ENCODE measurements at regions not wholly inside any gene's neighbourhood (a gene's known extent, or its start where the extent isn't known, plus 50 kb on each side); places are given as distances from the start of the nearest gene placed in this dataset.

DNA sequence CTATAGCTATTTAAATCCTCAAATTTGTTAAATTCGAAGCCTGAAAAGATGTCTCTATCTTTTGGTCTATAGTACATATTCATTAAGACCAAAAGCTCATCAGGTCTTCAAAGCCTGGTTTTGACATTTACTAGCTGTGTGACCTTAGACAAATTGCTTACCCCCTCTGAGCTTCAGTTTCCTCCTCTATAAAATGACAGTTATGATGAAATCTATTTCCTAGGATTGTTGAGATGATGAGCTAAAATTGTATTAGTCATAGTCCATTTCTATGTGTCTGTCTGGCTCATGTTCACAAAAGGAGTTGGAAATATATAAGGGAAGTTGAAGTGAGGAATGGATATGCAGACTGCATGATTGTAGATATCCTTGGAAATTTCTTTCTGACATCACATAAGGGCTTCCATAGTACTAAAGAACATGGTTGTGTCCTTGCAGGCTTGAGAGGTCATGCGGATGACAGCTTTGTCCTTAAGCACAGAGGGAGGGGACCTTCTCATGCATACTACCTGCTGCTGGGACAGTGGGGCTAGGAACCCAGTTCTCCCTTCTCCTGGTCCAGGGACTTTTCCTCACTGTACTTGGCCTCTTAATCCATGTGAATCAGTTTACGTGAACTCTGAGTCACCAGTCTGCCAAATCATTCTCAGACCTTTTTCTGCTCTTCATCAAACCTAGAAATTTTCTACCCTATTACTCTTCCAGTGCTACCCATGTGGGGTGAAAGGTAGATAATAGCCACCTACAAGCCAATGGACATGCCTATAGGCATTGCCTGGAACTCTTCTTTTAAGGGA is 487.5 kb upstream of the SALL1 start:
- intact Hi-C loops (cut with DNase I): no loop called here
- ATAC-seq (ENCODE audit: poor library complexity): no peak
- no peak for DNase-seq

DNA sequence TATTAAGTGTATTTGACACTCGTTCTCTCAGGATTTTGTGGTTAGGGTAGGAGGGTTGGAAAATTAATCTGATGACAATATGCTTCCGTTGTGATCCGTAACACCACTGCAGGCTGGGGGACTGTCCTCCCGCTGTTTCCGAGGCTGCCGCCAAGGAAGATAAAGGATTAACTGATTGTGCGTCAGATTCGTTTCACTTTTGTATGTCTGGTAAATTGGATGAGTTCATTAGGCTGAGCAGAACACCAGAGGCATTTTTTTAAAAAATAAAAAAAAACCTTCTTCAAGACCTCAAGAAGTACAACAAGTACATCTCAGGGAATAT is 486.7 kb upstream of the SALL1 start:
- ATAC-seq (ENCODE audit: poor library complexity): no peak
- no peak for DNase-seq
- intact Hi-C loops (cut with DNase I): no loop called here

DNA sequence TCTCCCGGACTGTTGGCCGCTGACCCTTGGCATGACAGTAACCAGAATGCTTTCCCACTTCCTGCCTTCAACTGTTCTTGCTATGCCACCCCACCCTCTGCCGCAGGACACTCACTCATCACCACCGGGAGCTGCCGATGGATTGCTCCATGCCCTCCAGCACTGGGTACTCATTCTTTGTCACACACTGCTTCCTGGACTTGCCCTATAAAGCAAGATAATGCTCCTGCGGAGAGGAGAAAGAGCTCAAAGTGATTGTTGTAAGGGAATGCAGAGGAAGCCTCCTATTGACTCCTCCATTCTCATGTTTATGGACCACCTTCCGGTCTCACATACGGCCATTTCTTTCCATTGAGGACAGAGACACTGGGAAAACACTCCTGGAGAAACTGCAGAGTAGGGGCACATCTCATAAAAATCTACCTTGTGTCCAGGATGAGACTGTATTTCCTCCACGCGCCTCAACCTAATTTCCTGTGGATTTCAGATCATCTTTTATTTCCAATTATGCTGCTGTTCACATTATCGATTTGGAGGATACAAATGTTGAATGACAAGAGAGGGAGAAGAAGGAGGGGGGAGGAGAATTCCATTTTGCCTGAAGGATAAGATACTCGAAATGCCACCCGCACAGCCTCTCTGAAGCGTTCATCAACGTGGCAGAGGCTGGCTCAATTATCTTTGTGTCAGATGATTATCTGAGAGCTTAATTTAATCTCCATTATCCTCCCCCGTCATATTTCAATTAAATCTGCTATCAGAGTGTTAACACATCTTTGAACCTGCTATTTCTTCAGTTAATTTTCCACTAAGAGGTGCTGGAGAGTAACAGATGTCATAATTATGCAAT is 486.1 kb upstream of the SALL1 start:
- ATAC-seq (ENCODE audit: poor library complexity) (no peak), DNase-seq (no peak)
- intact Hi-C loops (cut with DNase I): no loop called here

DNA sequence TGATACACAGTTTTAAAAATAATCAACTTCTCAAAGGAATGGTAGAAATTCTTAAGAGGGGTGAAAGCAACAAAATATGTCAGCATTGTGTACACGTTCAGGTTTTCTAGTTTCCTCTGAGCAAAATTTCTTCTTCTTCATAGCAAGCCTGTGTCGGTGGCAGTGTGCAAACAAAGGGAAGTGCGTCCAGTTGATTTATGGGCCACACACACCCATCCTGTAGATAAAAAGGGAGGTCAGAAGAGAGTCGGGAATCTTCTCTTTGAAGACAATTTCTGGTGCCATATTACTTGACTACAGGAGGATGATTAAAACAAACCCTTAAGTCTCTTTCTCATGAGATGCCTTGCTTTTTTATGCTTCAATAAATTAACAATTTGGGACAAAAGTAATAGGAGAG is 484.1 kb upstream of the SALL1 start:
- intact Hi-C loops (cut with DNase I): no loop called here
- ATAC-seq (ENCODE audit: poor library complexity): no peak

DNA sequence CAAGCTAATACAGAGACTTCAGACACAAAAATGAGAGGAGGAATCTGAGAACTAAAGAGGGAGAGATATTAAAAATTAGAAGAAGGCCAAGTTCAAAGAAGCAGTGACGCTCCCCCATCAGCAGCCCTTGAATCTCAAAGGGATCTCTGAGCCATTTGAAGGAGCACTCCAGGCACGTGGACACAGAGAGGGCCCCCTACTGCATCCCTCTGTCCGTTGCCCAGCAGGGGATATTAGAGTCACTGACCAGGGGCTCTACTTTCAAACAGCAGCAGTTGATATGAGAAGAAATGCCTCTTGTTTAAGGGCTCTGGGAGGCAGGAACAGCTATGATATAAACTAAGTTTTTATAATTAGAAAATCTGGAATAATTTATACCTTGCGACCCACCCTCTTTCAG is 479.0 kb upstream of the SALL1 start:
- intact Hi-C loops (cut with DNase I): no loop called here
- ATAC-seq (ENCODE audit: poor library complexity): no peak

More for the DNA sequence above, 484.1 kb upstream of the SALL1 start:
- DNase-seq: no peak

DNA sequence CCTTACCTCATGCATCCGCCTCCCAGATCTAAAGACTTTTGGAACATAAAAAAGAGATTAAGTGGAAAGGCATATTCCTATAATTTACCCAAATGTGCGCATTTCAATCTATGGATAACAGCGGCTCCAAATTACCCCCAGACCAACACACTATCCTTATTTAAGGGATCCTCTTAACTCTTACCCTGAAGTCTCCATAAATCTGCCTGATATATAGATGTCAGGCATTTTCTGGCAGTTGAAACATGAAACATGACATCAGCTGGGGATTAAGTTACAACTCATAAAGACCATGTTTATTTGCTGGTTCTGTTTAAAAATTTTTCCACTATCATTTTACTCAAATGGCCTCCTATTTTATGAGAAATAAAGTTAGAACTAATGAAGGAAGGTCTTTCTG is 478.5 kb upstream of the SALL1 start:
- intact Hi-C loops (cut with DNase I): no loop called here
- DNase-seq (no peak), ATAC-seq (ENCODE audit: poor library complexity) (no peak)

More for the DNA sequence above, 479.0 kb upstream of the SALL1 start:
- DNase-seq: no peak

DNA sequence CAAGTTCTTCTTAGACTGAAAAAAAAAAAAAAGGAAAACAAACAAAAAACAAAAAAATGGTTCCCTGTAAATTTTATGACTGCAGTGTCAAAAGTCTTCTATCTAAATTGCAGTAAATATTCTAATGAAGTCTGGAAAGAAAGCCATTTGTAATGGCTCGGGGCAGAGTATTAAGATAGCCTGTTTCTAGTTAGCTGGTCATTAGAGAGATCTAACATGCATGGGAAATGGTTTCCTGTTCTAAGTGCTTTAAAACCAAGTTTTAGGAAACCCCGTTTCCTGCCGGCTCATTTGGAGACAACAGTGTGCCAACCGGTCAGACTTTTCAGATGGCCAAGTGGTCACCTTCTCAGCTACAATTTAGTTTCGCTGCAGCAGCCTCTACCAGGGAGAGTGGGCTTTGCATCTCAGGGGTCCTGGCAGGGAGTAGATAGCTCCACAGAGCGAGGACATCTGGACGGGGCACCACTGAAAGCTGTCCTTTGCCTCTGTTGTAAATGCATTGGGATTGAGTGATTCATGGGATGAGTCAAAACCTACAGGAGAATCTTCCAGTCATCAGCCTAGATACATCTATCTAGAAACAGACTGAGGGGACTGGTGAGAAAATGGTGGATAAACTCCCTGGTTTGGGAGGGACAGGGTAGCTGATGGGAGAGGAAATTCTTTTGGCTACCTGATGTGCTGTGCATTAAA is 473.2 kb upstream of the SALL1 start:
- intact Hi-C loops (cut with DNase I): no loop called here
- ATAC-seq (ENCODE audit: poor library complexity) (no peak), DNase-seq (no peak)

DNA sequence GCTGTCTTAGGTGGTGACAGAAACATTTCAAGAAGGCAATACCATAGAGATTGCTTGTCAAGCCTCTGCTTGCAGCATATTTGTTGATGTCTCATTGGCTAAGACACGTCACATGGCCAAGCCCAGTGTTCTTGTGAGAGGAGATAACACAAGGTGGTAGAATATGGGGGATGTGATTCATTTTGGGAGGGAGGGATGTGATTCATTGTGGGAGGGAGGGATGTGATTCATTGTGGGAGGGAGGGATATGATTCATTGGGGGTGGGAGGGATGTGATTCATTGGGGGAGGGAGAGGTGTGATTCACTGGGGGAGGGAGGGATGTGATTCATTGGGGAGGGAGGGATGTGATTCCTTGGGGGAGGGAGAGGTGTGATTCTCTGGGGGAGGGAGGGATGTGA is 470.5 kb upstream of the SALL1 start:
- DNase-seq: no peak
- no peak for ATAC-seq (ENCODE audit: poor library complexity)
- intact Hi-C loops (cut with DNase I): no loop called here

DNA sequence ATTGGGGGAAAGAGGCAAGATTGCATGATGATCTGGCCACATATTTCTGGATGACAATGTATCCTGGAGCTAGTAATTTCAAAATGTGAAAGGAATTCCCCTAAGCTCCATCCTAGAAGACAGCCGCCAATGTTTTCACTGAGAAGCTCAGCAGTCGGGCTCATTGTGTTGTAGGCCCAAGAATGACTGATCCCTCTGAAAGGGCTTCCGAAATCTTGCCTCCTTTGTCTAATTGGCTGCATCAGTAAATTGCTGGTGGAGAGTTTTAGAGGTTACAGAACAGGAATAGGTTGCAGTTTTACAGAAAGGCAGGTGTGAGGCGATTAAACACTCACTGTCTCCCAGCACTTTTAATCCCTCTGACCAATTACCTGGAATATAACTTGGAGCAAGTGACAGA is 464.1 kb upstream of the SALL1 start:
- DNase-seq (no peak), ATAC-seq (ENCODE audit: poor library complexity) (no peak)
- intact Hi-C loops (cut with DNase I): no loop called here

DNA sequence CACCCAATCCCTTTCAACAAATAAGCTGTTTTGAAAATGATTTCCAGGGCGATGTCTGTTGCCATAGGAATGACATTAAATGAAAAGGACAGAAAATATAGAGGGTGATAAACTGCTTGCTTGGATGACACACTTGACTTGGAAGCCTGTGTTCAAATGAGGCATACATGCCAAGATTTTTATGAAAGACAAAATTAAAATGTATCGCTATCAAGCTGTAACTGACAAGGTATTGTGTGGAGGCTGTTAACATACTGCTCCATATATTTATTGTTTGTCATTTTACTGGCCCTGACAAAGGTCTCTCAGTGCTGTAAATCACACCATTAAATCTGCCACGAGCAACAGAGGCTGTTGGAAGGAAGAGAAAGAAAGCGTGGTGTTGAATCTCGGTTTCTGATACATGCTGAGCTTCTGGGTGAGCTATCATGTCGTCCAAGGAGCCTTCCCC is 456.2 kb upstream of the SALL1 start:
- intact Hi-C loops (cut with DNase I): no loop called here
- no peak for ATAC-seq (ENCODE audit: poor library complexity)
- no peak for DNase-seq

DNA sequence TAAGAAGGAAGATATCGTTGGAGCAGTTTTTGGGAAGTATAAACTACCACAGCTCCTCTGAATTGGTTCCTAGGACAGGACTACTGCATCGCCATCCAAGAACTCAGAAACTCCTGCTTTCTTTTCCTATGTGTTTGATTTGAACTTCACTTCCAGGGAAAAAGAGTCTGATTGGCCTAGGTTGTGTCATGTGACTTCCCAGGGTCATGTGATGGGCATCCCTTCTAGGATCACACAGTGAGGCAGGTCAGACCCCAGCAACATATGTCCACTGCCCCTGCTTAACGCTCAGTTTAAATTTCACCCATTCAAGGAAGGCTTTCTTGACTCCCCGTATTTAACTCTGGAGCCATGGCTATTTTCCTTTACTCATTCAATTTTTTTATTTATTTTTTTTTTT is 445.2 kb upstream of the SALL1 start:
- no peak for ATAC-seq (ENCODE audit: poor library complexity)
- intact Hi-C loops (cut with DNase I): no loop called here

DNA sequence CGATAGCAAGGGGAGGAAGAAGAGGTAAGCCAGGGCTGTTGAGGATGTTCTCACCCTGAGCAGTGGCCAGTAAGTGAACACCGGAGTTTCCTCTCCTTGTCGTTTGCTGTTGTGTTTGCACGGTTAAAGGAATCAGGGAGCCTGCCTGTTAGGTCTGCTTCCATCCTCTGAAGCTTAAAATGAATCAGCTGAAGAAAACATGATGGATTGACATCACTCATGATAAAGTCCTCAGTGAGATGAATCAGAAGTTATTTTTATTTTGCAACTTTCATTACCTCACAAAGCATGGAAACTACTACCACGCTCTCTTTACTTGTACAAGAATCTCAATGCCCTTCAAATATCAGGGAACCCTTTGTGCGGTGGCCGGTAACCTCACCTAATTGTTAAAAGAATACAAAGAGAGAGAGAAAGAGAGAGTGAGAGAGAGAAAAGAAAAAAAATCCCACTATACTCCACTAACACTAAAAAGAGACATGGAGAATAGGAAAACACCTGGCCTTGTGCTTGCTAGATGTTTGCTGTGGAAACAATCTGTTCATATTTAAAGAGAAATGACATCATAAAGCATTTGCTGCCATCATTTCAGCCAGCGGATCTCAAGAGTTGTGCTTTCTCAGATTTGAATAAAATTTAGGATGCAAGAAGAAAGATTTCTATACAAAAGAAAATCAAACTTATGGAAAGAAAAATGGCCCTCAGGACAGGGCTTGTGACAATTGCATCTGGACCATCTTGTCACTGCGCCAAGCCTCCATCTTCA is 441.6 kb upstream of the SALL1 start:
- intact Hi-C loops (cut with DNase I): no loop called here
- no peak for ATAC-seq (ENCODE audit: poor library complexity)
- DNase-seq: no peak

More for the DNA sequence above, 445.2 kb upstream of the SALL1 start:
- DNase-seq: no peak

DNA sequence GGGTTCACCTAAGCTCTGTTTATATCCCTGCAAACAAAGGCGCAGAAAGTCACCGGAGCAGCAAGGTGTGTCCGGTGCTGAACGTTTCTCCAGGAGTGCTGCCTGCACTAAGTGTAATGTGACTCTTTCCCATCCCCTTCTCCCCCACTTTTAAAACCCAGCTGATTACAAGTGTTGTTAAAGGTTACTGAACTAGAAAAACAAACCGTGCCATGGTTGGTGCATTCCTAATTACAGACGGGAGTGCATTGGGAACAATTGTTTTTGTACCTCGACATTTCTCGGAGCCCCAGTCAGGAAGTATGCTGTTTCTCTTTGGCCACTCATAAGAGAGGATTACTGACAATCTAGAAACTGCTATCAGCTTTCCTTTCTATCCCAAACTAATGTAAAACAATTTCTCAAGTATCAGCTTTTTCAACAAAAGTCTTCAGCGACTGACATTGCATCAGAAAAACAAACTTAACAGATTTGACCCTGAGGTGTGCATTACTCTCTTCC is 441.0 kb upstream of the SALL1 start:
- intact Hi-C loops (cut with DNase I): no loop called here
- ATAC-seq (ENCODE audit: poor library complexity): no peak
- no peak for DNase-seq

DNA sequence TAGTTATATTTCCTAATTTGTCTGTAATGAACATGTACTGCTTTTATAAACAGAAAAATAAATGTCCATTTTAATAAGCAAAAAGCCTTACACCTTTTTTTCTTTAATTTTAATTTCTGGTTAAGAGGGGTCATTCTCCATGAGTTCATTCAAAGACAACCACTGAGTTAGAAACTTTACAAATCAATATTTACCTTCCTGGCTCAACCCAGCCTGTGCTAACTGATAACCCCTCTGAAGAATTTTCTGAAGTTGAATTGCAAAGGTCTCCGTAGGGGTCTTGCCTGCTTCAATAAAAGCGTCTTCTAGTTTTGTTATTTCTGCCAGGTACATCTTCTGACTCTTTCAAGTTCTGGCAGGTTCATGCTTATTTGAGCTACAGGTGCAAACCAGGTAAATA is 440.4 kb upstream of the SALL1 start:
- no peak for ATAC-seq (ENCODE audit: poor library complexity)
- DNase-seq: no peak
- intact Hi-C loops (cut with DNase I): no loop called here

DNA sequence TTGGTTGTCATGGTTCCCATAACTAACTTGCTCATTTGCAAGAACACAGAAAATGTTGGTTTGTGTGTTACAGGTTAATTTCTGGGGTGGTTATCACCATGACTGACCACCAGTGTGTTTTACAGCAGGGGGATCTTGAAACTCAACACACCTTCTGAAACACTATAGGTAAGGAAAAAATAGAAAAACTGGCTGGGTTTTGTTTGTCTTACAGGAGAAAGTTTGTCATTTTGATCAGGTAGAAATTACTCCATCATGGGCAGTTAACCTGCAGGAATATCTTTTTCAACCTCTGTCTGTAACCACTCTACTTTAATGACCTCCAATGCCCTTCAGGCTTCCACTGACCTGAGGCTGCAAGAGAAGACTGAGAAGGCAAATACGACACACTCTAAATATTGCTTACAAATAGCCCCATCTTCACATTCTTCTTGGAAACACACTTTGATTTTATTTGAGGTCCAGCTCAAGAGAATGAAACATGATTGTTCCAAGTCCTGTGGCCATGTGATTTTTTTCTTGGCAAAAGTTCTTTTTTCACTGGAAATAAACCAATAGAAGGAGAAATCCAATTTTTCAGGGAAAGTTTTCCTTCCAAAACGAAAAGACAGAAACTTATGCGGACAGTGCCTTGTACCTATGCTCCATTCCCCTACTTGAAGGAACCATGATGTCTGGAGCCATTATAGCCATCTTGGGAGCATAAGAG is 428.7 kb upstream of the SALL1 start:
- intact Hi-C loops (cut with DNase I): no loop called here
- ATAC-seq (ENCODE audit: poor library complexity) (no peak), DNase-seq (no peak)

DNA sequence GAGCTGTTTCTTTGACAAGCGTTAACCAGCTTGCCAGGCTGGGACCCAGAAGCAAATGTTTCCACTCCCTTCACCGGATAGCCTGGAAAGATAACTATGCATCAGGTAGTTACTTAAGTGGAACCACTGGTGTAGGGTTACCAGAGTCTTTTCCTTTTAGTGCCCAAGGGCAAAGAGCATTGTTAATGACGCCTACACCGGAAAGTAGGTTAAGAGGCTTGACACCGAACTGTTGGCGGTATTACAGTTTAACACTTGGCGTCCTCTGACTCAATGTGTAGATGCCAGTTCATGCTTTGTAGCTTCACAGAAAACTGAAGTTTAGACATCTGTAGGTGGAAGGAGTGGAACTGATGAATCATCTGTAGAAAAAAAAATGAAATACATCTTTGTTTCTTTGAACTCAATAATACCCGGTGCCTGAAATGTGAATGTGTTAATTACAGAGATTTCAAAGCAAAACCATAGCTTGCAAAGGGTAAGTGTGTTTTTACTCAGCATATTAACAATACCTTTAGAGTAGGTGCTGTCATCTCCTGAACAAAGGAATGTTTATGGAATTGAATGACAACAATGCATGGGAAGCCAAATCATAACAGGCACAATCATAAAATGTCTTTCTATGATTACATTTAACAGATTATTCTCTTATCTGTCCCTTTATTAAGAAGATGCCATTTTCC is 426.7 kb upstream of the SALL1 start:
- intact Hi-C loops (cut with DNase I): no loop called here
- no peak for ATAC-seq (ENCODE audit: poor library complexity)
- DNase-seq: no peak

DNA sequence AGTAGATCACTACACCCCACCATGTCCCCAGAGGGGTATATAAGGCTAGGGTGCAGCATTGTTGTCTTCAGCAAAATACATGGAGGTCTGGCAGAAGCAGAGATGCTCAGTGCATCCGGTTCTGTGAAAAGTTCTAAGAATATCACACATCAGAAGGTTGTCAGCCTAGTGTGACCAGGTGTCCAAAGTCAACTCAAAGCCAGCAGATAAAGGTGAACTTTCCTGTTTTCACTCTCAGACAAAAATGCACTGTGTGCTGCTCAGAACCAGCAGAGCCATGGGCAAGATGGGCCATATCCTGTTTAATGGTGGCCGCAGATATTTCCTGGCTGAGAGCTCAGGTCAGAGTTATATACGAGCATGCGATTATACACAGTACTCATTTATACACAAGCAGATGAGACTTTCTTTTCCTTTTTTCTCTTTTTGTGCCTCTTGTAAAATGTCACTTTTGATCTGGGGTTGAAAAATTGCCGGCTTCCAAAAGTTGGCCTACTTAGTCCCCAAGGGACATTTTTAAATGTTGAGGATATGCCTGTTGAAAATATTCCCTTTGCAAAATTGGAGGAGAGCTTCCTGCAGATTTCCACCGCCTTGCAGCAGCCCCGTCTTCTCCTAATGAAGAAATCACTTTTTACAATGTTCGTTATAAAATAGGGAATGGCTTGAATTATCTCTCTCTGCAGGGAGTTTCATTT is 425.6 kb upstream of the SALL1 start:
- ATAC-seq (ENCODE audit: poor library complexity) (no peak), DNase-seq (no peak)
- intact Hi-C loops (cut with DNase I): no loop called here
